AG08395 (cell line): ENCODE measurements at regions not wholly inside any gene's neighbourhood (a gene's known extent, or its start where the extent isn't known, plus 50 kb on each side); places are given as distances from the start of the nearest gene placed in this dataset.
"Not testable (repeated sequence)": the region's sequence is repeated elsewhere in the genome, so short reads cannot be mapped to it uniquely, and the experiment has no call there.

Experiments
- DNase-seq: peaks from one replicate; pipeline ENCODE4 v3.0.0; 2012; ENCODE audit warnings: mixed read lengths, low spot score

DNA sequence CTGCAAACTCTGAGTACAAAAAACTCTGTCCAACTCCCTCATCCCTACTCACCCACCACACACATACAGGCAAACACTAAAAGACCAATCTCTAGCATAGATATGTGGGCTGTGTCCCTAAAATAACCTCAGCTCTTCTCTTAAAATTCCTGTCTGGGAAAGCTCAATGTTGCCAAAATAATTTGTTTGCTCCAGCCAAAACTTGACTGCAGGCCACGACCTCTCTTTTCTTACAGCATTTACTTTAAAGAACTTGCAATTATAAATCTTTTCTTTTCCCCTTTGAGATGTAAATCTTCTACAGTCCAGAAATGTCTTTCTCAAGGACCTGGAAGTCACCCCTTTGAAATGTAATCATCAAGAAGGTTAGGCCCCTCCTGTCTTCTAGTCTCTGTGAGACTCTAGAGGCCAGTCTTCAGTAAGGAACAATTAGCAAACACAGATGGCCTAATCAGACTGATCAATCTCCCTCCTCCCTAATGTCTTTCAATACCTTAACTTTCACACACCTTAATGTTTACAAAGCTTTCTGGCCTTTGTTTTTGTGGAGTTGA, 483.6 kb upstream of the RGS18 start:
- DNase-seq = no peak

- no peak for DNase-seq
Measured at GRCh38 chr1:191675856-191676783, 482.1 kb upstream of the RGS18 start.

DNA sequence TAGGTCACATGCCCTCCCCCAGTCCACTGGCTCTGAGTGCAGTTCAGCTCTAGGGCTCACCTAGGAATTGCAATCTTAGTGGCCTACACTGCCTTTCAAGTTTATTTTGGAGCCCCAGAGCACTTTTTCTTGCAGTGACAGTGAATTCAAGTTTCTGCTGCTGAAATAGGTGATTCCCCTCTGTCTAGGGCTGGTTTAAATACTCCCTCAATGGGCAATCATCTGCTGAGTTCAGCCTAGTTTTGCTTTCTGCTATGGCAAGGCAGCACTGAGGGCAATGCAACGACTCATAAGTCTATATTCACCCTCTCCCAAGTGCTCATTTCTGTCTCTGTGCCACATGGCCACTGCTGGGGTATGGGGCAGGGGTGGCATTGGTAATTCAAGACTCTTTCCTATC, 472.6 kb upstream of the RGS18 start:
- DNase-seq = no peak

DNA sequence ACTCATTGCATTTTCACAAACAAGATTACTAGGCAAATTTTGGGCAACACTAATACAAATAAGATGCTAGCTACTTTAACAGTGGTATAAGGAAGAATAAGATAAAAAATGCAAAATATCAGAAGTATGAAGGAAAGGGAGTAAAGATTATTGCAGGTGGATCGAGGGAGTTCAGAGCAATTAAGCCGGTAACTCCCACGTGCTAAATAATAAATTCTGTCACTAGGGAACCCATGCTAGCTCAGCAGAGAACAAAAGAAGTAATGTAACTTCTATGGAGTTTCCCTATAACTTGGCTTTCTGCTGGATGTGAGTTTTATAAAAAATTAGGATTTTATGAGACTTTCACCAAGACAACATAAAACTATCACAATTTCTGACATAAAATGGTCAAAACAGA, 470.5 kb upstream of the RGS18 start:
- no peak for DNase-seq

DNA sequence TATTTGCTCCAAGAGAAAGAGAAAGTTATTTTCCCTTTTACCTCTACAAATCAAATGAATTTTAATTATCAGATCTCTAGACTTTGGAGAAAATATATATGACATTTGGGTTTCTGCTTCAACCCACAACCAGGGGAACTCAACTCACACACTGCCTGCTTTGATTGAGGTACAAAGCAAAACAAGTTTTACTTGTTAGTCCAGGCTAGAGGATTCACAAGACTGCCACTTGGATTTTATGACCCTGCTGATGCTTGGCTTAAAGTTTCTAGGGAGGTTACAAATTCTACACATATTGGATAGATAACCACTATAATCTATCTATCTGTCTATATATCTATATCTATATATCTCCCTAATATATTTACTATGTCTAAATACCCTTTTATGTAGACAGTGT, 467.3 kb upstream of the RGS18 start:
- no peak for DNase-seq

- no peak for DNase-seq
Measured at GRCh38 chr1:191693797-191694196, 464.5 kb upstream of the RGS18 start.

- no peak for DNase-seq
Measured at GRCh38 chr1:191695865-191696264, 462.4 kb upstream of the RGS18 start.

DNA sequence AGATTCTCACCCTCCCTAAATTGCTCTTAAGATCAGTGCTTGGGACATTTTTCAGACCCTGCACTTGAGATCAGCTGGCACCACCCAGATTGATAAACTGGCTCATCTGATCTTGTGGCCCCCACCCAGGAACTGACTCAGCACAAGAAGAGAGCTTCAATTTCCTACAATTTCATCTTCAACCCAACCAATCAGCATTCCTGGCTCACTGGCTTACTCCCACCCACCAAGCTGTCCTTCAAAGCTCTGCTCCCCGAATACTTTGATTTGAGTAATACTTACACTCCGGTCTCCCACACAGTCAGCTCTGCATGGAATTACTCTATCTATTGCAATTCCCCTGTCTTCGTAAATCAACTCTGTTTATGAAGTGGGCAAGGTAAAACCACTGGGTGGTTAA, 461.9 kb upstream of the RGS18 start:
- DNase-seq = no peak

DNA sequence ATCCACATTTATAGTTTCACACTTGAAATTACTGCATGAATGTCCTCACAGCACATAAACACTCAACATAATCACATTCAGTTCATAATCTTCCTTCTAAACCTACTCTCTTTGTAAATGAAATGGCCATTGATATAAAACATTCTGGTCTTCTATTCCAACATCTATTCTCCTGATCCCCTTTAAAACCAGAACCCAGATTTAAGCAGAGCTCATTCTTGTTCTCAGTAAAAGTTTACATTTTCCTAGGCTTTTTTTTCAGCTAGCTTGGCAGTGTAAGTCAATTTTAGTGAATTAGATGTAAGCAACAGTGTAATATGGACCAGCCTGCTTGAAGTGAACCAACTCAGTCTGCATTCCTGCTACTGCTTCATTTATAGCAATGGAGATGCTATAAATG, 460.7 kb upstream of the RGS18 start:
- no peak for DNase-seq

GRCh38 chr1:191698246-191698645, 460.0 kb upstream of the RGS18 start:
- DNase-seq = no peak

GRCh38 chr1:191699343-191699742, 458.9 kb upstream of the RGS18 start:
- DNase-seq = no peak

- no peak for DNase-seq
Measured at GRCh38 chr1:191700922-191701321, 457.3 kb upstream of the RGS18 start.

GRCh38 chr1:191702124-191702523, 456.1 kb upstream of the RGS18 start:
- DNase-seq = no peak

- no peak for DNase-seq
Measured at GRCh38 chr1:191707288-191707687, 451.0 kb upstream of the RGS18 start.

GRCh38 chr1:191709215-191709614, 449.0 kb upstream of the RGS18 start:
- DNase-seq = no peak

DNA sequence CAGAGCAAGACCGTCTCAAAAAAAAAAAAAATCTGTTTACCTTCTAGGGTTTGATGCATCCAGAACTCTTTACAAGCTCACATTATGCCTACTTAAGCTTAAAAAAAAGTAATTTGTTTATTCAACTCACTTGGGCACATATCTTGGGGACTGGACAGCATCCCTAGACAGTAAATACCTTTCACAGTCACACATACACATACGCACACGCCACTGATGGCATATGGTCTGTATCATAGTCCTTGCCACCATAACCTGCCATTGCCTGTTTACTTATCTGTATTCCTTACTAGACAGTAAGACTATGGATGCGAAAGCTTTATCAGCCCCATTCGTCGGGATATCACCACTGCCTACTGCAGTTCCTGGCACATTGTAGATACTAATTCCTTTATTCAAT, 446.3 kb upstream of the RGS18 start:
- DNase-seq = no peak

GRCh38 chr1:191714845-191715244, 443.4 kb upstream of the RGS18 start:
- no peak for DNase-seq

DNA sequence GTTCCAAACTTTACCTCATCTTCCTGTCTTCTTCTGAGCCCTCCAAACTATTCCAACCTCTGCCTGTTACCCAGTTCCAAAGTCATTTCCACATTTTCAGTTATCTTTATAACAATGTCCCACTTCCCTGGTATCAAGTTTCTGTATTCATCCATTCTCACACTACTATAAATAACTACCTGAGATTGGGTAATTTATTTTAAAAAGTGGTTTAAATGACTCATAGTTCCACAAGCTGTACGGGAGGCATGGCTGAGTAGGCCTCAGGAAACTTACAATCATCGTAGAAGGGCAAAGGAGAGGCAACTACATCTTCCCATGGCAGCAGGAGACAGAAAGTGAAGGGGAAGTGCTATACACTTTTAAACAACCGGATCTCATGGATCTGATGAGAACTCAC, 428.5 kb upstream of the RGS18 start:
- DNase-seq = no peak

- DNase-seq = not testable (repeated sequence)
Measured at GRCh38 chr1:191731608-191732302, 426.5 kb upstream of the RGS18 start.

- no peak for DNase-seq
Measured at GRCh38 chr1:191734321-191734720, 423.9 kb upstream of the RGS18 start.

DNA sequence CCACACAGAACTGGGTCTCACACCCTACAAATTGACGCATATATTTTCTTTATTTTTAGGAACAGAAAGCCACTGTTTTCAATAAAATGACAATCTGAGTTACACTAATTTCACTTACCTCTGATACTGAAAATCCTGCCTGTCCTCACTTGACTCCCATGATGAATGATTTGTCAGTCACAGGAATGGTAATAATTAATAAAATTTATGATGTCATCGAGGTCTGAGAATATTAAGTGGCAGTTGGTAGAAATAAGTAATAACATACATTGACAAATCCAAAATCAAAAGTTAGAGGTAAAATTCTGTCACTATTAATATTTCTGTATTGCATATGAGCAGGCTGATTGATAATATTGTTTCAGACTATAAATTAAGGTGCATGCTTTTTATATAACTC, 418.7 kb upstream of the RGS18 start:
- DNase-seq = no peak

GRCh38 chr1:191752342-191752741, 405.9 kb upstream of the RGS18 start:
- DNase-seq = no peak

GRCh38 chr1:191760016-191760415, 398.2 kb upstream of the RGS18 start:
- DNase-seq = no peak
